Suprapubic skin (tissue), 4 donors: ENCODE measurements at regions not wholly inside any gene's neighbourhood (a gene's known extent, or its start where the extent isn't known, plus 50 kb on each side); places are given as distances from the start of the nearest gene placed in this dataset.

Experiments used
- DNase-seq, 2 donors: peaks; one replicate each; pipeline ENCODE4 v3.0.0-alpha.2; 2019; ENCODE audit warnings: low spot score in 2 of 2
- H3K27ac ChIP-seq: fragments of 200-600 bp; sonication (generic); one replicate; pipeline ENCODE4 v1.5.1; 2019
- H3K27me3 ChIP-seq: fragments of 200-600 bp; sonication (generic); one replicate; pipeline ENCODE4 v1.5.1; 2019
- H3K36me3 ChIP-seq: fragments of 200-600 bp; sonication (generic); one replicate; pipeline ENCODE4 v1.5.1; 2019
- H3K4me1 ChIP-seq: fragments of 200-600 bp; sonication (generic); one replicate; pipeline ENCODE4 v1.5.1; 2019
- H3K4me3 ChIP-seq: fragments of 200-600 bp; sonication (generic); one replicate; pipeline ENCODE4 v1.5.1; 2019; ENCODE audit warnings: mild to moderate bottlenecking
- H3K9me3 ChIP-seq: fragments of 200-600 bp; sonication (generic); one replicate; pipeline ENCODE4 v1.5.1; 2019
- EP300 ChIP-seq: sonication (generic); formaldehyde crosslinking; IDR thresholded peaks from one replicate; pipeline ENCODE4 v1.6.1; 2017; ENCODE audit warnings: antibody characterized with exemption
- POLR2A ChIP-seq, 2 donors: fragments of 450-650 bp; IDR thresholded peaks; one replicate each; pipeline ENCODE4 v1.6.1; 2017; ENCODE audit warnings: antibody characterized with exemption in 2 of 2, mild to moderate bottlenecking in 2 of 2, moderate library complexity in 2 of 2
- POLR2AphosphoS5 ChIP-seq, 3 donors: sonication (generic); formaldehyde crosslinking; IDR thresholded peaks; one replicate each; pipeline ENCODE4 v1.6.1; 2017; ENCODE audit warnings: antibody characterized with exemption in 3 of 3
- WGBS: methylation state at CpG from one replicate; pipeline ENCODE4 v1.1.5; 2018; 5-methylcytosine and 5-hydroxymethylcytosine counted together
- TF ChIP-seq, protein P1 (sequence below), 2 donors: fragments of 200-600 bp in 1 of 2; fragments of 450-650 bp in 1 of 2; sonication (generic) in 1 of 2; IDR thresholded peaks; one replicate each; pipeline ENCODE4 v1.5.1; 2016 to 2019; ENCODE audit warnings: antibody characterized with exemption in 2 of 2, mild to moderate bottlenecking in 1 of 2, moderate library complexity in 1 of 2

DNA sequence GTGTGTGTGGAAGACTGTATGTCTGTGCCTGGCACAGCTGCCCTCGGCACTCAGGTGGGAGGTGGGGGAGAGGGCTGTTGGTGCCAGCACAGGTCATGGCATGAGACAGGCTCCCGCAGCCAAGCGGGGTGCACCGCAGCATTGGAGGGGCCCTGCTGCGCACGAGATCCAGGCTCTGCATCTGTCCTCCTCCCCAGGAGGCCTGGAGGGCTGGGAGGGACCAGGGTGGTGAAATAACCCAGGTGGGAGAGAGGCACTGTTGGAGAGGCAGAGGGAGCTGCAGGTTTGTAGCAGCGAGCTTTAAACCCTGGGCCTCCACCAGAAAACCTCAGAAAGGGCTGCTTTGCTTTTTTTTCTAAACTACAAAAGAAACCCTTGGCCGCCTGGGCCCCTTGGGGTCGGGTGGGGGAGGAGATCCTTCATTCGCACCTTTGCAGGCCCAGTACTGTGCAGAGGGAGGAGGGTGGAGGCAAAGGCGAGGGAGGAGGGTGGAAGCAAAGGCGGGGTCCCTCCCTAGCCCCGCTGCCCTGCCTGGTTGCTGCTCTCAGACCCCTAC lies 241.7 kb downstream of the SEC14L1 start:
- Histone ChIP-seq H3K9me3 (no peaks in the 10 kb centered on the region), H3K27me3 (no peaks in the 10 kb centered on the region), H3K4me3 (no peak overlapping the region), H3K4me1 (peaks cover 100% of the 10 kb centered on the region), H3K27ac (peak overlapping the region; percentile 77), H3K36me3 (no peaks in the 10 kb centered on the region)
- no peak for TF ChIP-seq POLR2AphosphoS5 (IDR thresholded peaks at IDR 0.05)
- no peak for DNase-seq
- 60% methylated on average over 13 of the region's 13 CpGs for WGBS

DNA sequence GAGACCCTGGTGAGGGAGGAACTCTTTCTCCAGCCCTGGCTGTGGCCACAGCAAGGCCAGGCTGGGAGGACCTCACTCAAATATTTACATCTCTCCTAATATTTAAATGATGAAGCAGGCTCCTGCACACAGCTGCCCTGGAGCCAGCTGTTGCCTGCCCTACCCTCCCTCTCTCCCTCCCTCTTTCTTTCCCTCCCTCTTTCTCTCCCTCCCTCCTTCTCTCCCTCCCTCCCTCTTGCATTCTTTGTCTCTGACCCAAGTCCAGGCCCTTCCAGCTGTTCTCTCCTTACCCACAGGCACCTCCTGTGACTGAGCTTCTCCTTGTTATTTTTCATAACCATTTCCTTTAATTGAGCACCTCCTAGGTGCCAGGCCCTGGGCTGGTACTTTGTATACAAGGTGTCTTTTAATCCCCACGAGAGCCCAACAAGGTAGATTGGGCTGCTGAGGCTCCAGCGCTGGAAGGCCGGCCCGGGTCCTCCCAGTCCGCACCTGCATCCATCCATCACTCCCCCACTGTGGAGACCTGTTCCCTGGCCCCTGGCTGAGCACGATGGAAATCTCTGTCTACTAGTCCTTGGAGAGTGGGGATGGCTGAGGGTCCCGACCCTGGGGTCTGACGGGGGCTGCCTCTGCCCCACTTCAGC lies 242.3 kb downstream of the SEC14L1 start:
- H3K9me3 ChIP-seq = no peaks in the 10 kb centered on the region
- no peak overlapping the region for H3K4me3 ChIP-seq
- 48% methylated on average over 4 of the region's 8 CpGs for WGBS
- peak overlapping the region; percentile 77 for H3K27ac ChIP-seq
- H3K36me3 ChIP-seq = no peaks in the 10 kb centered on the region
- TF ChIP-seq, protein P1, sequence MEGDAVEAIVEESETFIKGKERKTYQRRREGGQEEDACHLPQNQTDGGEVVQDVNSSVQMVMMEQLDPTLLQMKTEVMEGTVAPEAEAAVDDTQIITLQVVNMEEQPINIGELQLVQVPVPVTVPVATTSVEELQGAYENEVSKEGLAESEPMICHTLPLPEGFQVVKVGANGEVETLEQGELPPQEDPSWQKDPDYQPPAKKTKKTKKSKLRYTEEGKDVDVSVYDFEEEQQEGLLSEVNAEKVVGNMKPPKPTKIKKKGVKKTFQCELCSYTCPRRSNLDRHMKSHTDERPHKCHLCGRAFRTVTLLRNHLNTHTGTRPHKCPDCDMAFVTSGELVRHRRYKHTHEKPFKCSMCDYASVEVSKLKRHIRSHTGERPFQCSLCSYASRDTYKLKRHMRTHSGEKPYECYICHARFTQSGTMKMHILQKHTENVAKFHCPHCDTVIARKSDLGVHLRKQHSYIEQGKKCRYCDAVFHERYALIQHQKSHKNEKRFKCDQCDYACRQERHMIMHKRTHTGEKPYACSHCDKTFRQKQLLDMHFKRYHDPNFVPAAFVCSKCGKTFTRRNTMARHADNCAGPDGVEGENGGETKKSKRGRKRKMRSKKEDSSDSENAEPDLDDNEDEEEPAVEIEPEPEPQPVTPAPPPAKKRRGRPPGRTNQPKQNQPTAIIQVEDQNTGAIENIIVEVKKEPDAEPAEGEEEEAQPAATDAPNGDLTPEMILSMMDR (IDR thresholded peaks at IDR 0.05) = no peak
- no peak for TF ChIP-seq POLR2A (IDR thresholded peaks at IDR 0.05)
- TF ChIP-seq EP300 = no peak
- no peak for TF ChIP-seq POLR2AphosphoS5 (IDR thresholded peaks at IDR 0.05)
- no peaks in the 10 kb centered on the region for H3K27me3 ChIP-seq
- no peak for DNase-seq
- peaks cover 100% of the 10 kb centered on the region for H3K4me1 ChIP-seq

DNA sequence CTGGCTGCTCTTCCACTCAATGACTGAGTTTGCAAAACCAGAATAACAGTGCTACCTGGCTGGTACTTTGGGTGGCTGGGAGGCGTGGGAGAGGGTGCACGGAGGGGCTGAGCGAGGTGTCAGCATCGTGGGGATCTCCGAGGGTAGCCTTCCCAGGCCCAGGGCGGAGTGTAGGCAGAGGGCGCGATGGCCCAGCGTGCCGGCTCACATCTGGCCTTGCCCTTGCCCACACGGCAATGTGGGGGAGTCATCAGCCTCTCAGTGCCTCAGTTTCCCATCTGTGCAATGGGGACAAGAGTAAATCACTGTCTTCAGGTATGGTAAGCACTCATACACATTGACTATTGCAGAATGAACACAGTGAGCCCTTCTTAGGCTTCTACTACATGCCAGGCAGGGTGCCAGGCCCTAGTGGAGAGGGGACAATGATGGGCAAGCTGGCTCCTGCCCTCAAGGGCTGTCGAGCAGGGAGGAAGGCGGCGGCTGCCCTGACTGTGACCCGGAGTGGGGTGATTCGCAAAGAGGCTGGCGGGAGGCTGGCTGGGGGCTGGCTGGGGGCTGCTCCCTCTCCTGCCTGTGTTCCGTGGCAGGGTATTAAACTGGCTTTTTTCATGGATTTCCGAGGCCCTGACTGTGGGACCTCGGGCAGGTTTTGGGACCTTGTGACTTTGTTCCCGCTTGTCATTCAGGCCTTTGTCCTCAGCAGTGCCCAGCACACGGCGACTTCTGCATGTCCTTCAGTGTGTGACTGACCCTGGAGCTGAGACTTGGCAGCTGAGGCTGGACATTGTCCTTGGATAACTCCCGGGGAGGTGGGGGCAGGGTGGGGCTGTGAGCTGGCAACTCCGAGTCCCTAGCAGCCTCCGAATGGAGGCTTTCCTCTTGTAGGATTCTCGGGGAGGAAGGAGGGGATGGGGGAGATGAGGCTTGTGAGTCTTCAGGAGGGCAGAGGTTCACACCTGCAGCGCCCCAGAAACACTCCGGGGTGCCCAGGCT lies 243.1 kb downstream of the SEC14L1 start:
- no peaks in the 10 kb centered on the region for H3K27me3 ChIP-seq
- peaks cover 100% of the 10 kb centered on the region for H3K4me1 ChIP-seq
- H3K9me3 ChIP-seq = no peaks in the 10 kb centered on the region
- H3K4me3 ChIP-seq = no peak overlapping the region
- no peak for DNase-seq
- peak overlapping the region; percentile 77 for H3K27ac ChIP-seq
- TF ChIP-seq, protein P1 (IDR thresholded peaks at IDR 0.05) = no peak
- TF ChIP-seq EP300 (no peak), POLR2A (IDR thresholded peaks at IDR 0.05) (no peak), POLR2AphosphoS5 (IDR thresholded peaks at IDR 0.05) (no peak)
- WGBS = 66% methylated on average over 15 of the region's 29 CpGs
- H3K36me3 ChIP-seq = no peaks in the 10 kb centered on the region

DNA sequence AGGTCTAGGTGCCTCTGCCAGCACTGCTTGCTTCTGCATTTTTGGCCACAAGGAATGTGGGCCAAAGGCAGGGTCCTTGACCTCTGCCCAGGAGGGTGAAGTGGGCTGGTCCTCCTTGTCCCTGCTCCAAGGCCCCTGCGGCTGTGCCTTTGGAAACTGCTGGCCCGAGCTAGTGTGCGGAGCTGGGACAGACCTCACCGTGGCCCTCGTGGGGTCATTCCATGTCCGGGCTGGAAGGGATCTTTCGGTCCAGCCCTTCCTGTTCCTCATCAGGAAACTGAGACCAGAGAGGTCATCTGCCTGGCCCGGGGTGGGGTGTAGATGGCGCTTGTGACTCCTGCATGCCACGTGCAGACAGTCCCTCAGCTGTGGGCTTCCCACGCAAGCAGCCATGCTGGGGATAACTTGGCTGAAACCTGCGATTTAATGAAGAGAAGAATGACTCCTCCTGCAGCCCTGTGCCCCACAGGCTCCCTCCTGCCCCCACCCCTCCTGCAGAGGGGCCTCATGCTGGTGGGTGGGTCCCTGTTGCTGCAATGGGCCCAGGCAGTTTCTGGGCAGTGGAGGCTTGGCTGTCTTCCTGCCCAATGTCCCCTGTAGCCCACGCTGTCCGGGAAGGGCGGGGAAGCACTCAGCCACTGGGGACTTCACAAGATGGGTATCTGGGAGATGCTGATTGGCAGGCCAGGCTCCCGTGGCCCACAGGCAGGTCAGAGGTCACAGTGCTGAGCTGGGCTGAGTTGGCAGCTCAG lies 245.2 kb downstream of the SEC14L1 start:
- H3K36me3 ChIP-seq = no peaks in the 10 kb centered on the region
- DNase-seq = no peak
- TF ChIP-seq POLR2AphosphoS5 (IDR thresholded peaks at IDR 0.05) = peak in 1 of 3 donors; percentile 47
- TF ChIP-seq, protein P1 (IDR thresholded peaks at IDR 0.05) = no peak
- no peaks in the 10 kb centered on the region for H3K27me3 ChIP-seq
- no peaks in the 10 kb centered on the region for H3K9me3 ChIP-seq
- peaks cover 96% of the 10 kb centered on the region for H3K4me1 ChIP-seq
- peak overlapping the region; percentile 75 for H3K27ac ChIP-seq
- H3K4me3 ChIP-seq = no peak overlapping the region
- WGBS = 54% methylated on average over 7 of the region's 16 CpGs

DNA sequence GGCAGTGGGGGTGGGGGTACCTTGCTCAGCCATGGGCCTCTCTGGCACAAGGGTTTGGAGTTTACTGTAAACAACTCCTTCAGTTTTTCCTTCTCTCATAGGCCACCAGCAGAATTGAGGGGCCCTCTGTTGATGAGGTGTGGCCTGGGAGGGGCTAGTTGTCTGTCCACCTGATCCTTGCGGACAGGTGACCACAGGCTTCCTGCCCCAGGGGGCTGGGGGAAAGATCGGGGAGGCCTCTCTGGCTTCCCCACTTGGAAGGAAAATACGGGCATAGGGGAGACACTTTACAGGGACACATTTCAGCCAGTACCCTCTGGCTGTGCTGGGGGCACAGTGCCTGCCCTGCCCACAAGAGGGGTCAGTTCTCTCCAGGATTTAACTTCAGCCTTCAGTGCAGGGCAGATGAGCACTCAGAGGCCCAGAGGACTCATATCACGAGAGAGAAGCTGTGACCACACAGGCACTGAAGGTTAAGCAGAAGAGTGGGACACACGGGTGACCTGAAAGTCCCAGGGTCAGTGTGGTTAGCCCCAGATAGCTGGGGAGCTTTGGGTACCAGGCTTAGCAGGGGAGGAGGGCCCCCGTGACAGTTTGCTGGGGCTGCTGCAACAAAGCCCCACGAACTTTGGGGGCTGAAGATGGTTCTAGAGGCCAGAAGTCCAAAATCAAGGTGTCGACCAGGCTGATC lies 245.9 kb downstream of the SEC14L1 start:
- peaks cover 96% of the 10 kb centered on the region for H3K4me1 ChIP-seq
- 70% methylated on average over 5 of the region's 8 CpGs for WGBS

More for the DNA sequence above, 245.9 kb downstream of the SEC14L1 start:
- Histone ChIP-seq H3K27ac (peak overlapping the region; percentile 75), H3K36me3 (no peaks in the 10 kb centered on the region), H3K4me3 (no peak overlapping the region), H3K27me3 (no peaks in the 10 kb centered on the region), H3K9me3 (no peaks in the 10 kb centered on the region)
- TF ChIP-seq POLR2A (IDR thresholded peaks at IDR 0.05) = no peak
- TF ChIP-seq, protein P1 (IDR thresholded peaks at IDR 0.05) = no peak
- no peak for TF ChIP-seq EP300
- TF ChIP-seq POLR2AphosphoS5 (IDR thresholded peaks at IDR 0.05) = no peak
- DNase-seq = no peak
